22Rv1 (cell line): ENCODE measurements at regions not wholly inside any gene's neighbourhood (a gene's known extent, or its start where the extent isn't known, plus 50 kb on each side); places are given as distances from the start of the nearest gene placed in this dataset.

Experiments used
- H3K27ac ChIP-seq: fragments of 450-650 bp; 2 replicates; pipeline ENCODE4 v1.5.1; 2017
- ZFX ChIP-seq: fragments of 450-650 bp; IDR thresholded peaks from 2 replicates; pipeline ENCODE4 v1.6.1; 2017; ENCODE audit warnings: antibody characterized with exemption, borderline replicate concordance
- TF ChIP-seq, protein P1 (sequence below): fragments of 450-650 bp; IDR thresholded peaks from 2 replicates; pipeline ENCODE4 v1.5.1; 2017; ENCODE audit warnings: mild to moderate bottlenecking

DNA sequence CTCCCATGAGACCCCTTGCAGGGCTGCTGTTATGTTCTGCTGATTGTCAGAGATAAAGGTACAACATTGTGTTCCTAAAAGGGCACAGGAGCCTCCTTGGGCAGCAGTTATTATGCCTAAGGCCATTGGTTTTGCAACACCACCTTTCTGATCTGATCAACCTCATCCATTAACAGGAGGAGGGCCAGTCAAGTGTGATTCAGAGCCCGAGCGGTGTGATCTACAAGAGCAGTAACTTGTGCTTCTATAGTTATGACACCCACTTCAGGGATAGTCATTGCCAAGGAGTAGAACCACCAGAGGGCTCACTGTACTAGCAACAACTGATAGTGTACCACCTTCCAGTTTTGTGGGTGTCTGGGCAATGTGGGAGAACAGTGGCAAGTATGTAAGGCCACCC lies 1457.9 kb upstream of the CADM2 start:
- TF ChIP-seq ZFX, result no peak
- TF ChIP-seq, protein P1, sequence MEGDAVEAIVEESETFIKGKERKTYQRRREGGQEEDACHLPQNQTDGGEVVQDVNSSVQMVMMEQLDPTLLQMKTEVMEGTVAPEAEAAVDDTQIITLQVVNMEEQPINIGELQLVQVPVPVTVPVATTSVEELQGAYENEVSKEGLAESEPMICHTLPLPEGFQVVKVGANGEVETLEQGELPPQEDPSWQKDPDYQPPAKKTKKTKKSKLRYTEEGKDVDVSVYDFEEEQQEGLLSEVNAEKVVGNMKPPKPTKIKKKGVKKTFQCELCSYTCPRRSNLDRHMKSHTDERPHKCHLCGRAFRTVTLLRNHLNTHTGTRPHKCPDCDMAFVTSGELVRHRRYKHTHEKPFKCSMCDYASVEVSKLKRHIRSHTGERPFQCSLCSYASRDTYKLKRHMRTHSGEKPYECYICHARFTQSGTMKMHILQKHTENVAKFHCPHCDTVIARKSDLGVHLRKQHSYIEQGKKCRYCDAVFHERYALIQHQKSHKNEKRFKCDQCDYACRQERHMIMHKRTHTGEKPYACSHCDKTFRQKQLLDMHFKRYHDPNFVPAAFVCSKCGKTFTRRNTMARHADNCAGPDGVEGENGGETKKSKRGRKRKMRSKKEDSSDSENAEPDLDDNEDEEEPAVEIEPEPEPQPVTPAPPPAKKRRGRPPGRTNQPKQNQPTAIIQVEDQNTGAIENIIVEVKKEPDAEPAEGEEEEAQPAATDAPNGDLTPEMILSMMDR, result no peak
- H3K27ac ChIP-seq, result no peak overlapping the region

- no peak overlapping the region for H3K27ac ChIP-seq
- no peak for TF ChIP-seq ZFX
- TF ChIP-seq, protein P1, result no peak
Observed at GRCh38 chr3:83513051-83513450, 1445.7 kb upstream of the CADM2 start.

DNA sequence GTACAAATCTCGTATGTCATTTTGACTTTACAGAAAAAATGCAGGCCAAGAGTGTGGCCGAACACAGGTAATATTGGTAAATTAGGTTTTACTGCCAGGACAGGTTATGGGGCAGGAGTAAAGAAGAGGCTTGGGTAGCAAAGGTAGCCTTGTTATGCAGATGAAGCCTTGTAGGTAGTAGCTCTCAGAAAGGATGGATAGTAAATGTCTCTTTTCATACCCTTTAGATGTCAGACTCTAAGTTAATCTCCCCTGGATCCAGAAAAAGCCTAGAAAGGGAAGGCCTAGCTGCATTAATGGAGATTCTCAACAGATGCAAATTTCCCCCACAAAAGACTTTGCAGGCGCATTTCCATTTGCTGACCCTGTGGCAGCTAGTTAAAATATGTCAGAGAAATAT lies 1445.1 kb upstream of the CADM2 start:
- no peak overlapping the region for H3K27ac ChIP-seq
- no peak for TF ChIP-seq ZFX
- TF ChIP-seq, protein P1, result no peak

GRCh38 chr3:83514130-83514914 lies 1444.5 kb upstream of the CADM2 start:
- TF ChIP-seq, protein P1, result no peak
- TF ChIP-seq ZFX, result no peak
- H3K27ac ChIP-seq, result no peak overlapping the region

- TF ChIP-seq, protein P1, result no peak
- TF ChIP-seq ZFX, result no peak
- H3K27ac ChIP-seq, result no peak overlapping the region
Observed at GRCh38 chr3:83515123-83515522, 1443.7 kb upstream of the CADM2 start.

DNA sequence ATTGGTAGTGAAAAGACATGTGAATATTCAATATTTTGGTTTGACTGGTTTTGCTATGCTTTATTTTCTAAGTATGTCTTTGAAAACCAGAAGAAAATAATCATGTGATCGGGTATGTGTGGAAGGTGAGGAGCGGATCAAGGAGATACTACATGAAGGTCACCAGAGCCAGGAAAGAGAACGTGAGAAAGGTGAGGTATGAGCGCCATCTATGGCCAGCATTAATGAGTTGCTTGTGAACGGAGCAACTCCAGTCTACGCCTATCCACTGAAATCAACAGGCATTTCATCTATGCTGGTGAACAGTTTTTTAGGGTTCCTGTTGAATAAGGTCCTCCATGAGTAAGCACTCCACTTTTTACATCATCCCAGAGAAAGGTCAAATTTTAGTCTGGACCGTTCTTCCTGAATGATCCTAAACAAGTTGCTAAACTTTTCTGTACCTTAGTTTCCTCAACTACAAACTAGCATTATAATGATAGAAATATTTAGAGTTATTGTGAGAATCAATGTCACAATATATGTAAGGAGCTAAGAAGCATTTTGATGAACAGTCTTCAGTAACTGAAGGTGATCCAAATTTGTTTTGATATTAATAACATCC lies 1435.2 kb upstream of the CADM2 start:
- no peak overlapping the region for H3K27ac ChIP-seq
- TF ChIP-seq ZFX, result no peak
- TF ChIP-seq, protein P1, result peak; percentile 76

DNA sequence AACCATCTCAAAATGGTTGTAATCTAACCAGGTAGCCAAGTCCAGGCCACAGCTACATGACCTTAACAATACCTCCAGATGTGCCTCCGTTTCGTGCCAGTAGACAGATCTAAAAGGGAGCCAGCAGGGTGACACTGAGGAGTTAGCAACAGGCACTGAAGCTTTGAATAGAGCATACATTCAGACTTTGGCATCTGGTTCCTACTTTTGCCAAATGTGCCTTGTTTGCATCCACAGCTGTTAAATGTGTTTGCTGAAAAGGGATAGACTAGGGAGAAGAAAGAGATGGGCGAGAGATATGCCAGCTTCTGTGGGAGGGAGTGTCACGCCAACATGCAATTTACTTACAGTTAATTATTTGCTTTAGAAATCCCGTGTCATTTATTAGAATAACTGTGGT lies 1433.9 kb upstream of the CADM2 start:
- TF ChIP-seq ZFX, result no peak
- TF ChIP-seq, protein P1, result no peak
- no peak overlapping the region for H3K27ac ChIP-seq
